ENCODE measurements at regions not wholly inside any gene's neighbourhood (a gene's known extent, or its start where the extent isn't known, plus 50 kb on each side); places are given as distances from the start of the nearest gene placed in this dataset.

DNA sequence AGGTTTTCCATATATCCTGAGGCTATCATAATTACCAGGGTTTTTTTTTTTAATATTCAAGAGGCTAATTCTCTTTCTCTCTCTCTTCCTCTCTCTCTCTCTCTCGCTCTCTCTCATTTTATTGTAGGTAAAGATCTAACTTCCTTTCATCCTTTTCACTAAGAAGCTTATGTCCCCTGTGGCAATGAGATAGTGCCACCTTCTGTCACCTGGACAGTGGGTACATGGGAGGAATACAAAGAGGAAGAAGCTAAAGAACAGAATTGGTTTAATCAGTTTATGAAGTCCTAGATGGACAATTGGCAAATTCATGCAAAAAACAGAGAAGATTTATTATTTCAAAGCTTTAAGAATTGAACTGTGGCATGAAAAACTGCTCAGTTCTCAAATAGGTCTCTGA is 1582.3 kb upstream of the TMEFF2 start:
- 38 to 79% methylated on average over 1 of the region's 1 CpG for WGBS, 2 donors
- TF ChIP-seq POLR2AphosphoS5 (IDR thresholded peaks at IDR 0.05), result no peak
- TF ChIP-seq POLR2A (IDR thresholded peaks at IDR 0.05), result no peak
- no peak for TF ChIP-seq EP300 (IDR thresholded peaks at IDR 0.05)
- TF ChIP-seq, protein P1, sequence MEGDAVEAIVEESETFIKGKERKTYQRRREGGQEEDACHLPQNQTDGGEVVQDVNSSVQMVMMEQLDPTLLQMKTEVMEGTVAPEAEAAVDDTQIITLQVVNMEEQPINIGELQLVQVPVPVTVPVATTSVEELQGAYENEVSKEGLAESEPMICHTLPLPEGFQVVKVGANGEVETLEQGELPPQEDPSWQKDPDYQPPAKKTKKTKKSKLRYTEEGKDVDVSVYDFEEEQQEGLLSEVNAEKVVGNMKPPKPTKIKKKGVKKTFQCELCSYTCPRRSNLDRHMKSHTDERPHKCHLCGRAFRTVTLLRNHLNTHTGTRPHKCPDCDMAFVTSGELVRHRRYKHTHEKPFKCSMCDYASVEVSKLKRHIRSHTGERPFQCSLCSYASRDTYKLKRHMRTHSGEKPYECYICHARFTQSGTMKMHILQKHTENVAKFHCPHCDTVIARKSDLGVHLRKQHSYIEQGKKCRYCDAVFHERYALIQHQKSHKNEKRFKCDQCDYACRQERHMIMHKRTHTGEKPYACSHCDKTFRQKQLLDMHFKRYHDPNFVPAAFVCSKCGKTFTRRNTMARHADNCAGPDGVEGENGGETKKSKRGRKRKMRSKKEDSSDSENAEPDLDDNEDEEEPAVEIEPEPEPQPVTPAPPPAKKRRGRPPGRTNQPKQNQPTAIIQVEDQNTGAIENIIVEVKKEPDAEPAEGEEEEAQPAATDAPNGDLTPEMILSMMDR (IDR thresholded peaks at IDR 0.05), result no peak
- no peak for DNase-seq
- no peaks in the 10 kb centered on the region for H3K4me1 ChIP-seq
- H3K4me3 ChIP-seq, result no peak overlapping the region
- no peaks in the 10 kb centered on the region for H3K36me3 ChIP-seq
- H3K9me3 ChIP-seq, result no peaks in the 10 kb centered on the region
- no peak overlapping the region for H3K27ac ChIP-seq
- intact Hi-C loops (cut with DNase I), result no loop called here
- no peaks in the 10 kb centered on the region for H3K27me3 ChIP-seq

DNA sequence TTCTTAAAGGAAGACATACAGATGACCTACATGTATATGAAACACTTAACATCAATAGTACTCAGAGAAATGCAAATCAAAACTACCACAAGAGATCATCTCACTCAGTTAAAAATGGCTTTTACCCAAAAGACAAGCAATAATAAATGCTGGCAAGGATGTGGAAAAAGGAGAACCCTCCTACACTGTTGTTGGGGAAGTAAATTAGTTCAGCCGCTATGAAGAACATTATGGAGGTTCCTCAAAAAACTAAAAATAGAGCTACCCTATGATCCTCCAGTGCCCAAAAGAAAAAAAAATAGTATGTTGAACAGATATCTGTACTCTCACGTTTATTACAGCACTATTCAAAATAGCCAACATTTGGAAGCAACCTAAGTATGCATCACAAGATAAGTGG is 1579.4 kb upstream of the TMEFF2 start:
- 63 to 68% methylated on average over 2 of the region's 2 CpGs for WGBS, 2 donors
- H3K27ac ChIP-seq, result no peak overlapping the region
- no peak for DNase-seq
- H3K27me3 ChIP-seq, result no peaks in the 10 kb centered on the region
- H3K36me3 ChIP-seq, result no peaks in the 10 kb centered on the region
- H3K4me1 ChIP-seq, result no peaks in the 10 kb centered on the region
- no peak for TF ChIP-seq EP300 (IDR thresholded peaks at IDR 0.05)
- TF ChIP-seq, protein P1 (IDR thresholded peaks at IDR 0.05), result no peak
- TF ChIP-seq POLR2AphosphoS5 (IDR thresholded peaks at IDR 0.05), result no peak
- TF ChIP-seq POLR2A (IDR thresholded peaks at IDR 0.05), result no peak
- no peak overlapping the region for H3K4me3 ChIP-seq
- intact Hi-C loops (cut with DNase I), result no loop called here
- no peaks in the 10 kb centered on the region for H3K9me3 ChIP-seq

DNA sequence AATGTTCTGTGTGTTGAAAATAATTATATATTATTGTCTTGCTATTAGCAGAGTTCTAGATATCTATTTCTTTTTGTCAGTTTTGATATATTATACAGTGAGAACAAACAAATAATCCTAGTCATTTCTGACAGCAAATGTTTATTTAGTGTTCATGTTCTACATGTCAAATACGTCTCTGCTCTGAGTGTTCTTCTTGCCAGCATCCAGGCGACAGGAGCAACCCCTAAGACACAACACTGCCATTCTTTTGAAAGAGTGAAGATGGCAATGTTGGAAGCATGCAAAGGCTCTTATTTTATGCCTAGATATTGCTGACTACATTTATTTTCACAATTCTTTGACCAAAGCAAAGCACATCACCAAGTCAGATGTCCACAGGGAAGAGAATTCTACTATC is 1556.6 kb upstream of the TMEFF2 start:
- TF ChIP-seq EP300 (IDR thresholded peaks at IDR 0.05), result no peak
- no peak for TF ChIP-seq POLR2AphosphoS5 (IDR thresholded peaks at IDR 0.05)
- TF ChIP-seq POLR2A (IDR thresholded peaks at IDR 0.05), result no peak
- TF ChIP-seq, protein P1 (IDR thresholded peaks at IDR 0.05), result no peak
- no peaks in the 10 kb centered on the region for H3K36me3 ChIP-seq
- H3K27ac ChIP-seq, result no peak overlapping the region
- no peaks in the 10 kb centered on the region for H3K4me1 ChIP-seq
- WGBS, 2 donors, result 62 to 84% methylated on average over 2 of the region's 2 CpGs
- H3K27me3 ChIP-seq, result no peaks in the 10 kb centered on the region
- no peak for DNase-seq
- intact Hi-C loops (cut with DNase I), result no loop called here
- H3K4me3 ChIP-seq, result no peak overlapping the region
- H3K9me3 ChIP-seq, result no peaks in the 10 kb centered on the region

DNA sequence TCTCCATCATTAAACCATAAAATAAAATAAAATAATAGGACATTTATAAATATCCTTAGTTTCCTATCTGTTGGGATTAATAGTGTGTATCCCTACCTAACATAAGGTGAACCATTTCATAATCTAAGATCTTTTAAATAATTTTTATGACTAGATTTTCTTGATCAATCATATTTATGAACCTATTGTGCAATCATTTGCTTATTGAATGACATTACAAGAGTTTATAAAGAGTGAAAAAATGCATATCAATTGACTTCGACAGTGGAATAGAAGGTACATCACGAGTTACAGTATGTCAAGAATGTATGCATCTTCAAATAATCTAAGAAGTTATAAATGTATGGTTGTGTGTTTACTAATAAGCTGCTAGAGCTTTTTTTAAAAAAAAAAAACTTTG is 1554.8 kb upstream of the TMEFF2 start:
- DNase-seq, result no peak
- Histone ChIP-seq H3K4me3 (no peak overlapping the region), H3K9me3 (no peaks in the 10 kb centered on the region), H3K4me1 (no peaks in the 10 kb centered on the region), H3K27ac (no peak overlapping the region), H3K36me3 (no peaks in the 10 kb centered on the region), H3K27me3 (no peaks in the 10 kb centered on the region)
- 68 to 80% methylated on average over 2 of the region's 2 CpGs for WGBS, 2 donors
- no peak for TF ChIP-seq EP300 (IDR thresholded peaks at IDR 0.05)
- TF ChIP-seq POLR2A (IDR thresholded peaks at IDR 0.05), result no peak
- TF ChIP-seq, protein P1 (IDR thresholded peaks at IDR 0.05), result no peak
- TF ChIP-seq POLR2AphosphoS5 (IDR thresholded peaks at IDR 0.05), result no peak
- intact Hi-C loops (cut with DNase I), result no loop called here

DNA sequence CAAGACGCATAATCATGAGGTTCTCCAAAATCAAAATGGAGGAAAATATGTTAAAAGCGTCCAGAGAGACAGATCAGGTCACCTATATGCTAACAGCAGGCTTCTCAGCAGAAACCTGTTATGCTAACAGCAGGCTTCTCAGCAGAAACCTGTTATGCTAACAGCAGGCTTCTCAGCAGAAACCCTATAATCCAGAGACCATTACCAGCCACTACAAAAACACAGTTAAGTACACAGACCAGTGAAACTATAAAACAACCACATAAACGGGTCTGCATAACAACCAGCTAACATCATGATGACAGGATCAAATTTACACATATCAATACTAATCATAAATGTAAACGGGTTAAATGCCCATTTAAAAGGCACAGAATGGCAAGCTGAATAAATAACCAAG is 1548.4 kb upstream of the TMEFF2 start:
- no peak for TF ChIP-seq EP300 (IDR thresholded peaks at IDR 0.05)
- TF ChIP-seq, protein P1 (IDR thresholded peaks at IDR 0.05), result no peak
- no peak for TF ChIP-seq POLR2AphosphoS5 (IDR thresholded peaks at IDR 0.05)
- TF ChIP-seq POLR2A (IDR thresholded peaks at IDR 0.05), result no peak
- Histone ChIP-seq H3K9me3 (no peaks in the 10 kb centered on the region), H3K27me3 (no peaks in the 10 kb centered on the region), H3K4me3 (no peak overlapping the region), H3K27ac (no peak overlapping the region), H3K36me3 (no peaks in the 10 kb centered on the region), H3K4me1 (no peaks in the 10 kb centered on the region)
- no peak for DNase-seq
- WGBS, 2 donors, result 41 to 53% methylated on average over 4 of the region's 4 CpGs
- intact Hi-C loops (cut with DNase I), result no loop called here

Measured in sigmoid colon (tissue), 6 donors.